ENCODE measurements at regions not wholly inside any gene's neighbourhood (a gene's known extent, or its start where the extent isn't known, plus 50 kb on each side); places are given as distances from the start of the nearest gene placed in this dataset.

- no peak for TF ChIP-seq CTCF (conservative IDR thresholded peaks at IDR 0.05 in 1 of 2, IDR thresholded peaks at IDR 0.05 in 1 of 2; ENCODE audit: low read depth in 1 of 2, low read length in 2 of 2)
- no peak for TF ChIP-seq EZH2 (IDR thresholded peaks at IDR 0.05; ENCODE audit: low read length, missing control alignments)
These were observed 315.7 kb downstream of the FGF9 start for GRCh38 chr13:21986602-21987001.
